Activated CD8-positive, alpha-beta T cell treated with anti-CD3 and anti-CD28 coated beads, Interleukin-2, amount 10 ng/mL, durations not matched to agents 7 days and 5 days (primary cell): ENCODE measurements at regions not wholly inside any gene's neighbourhood (a gene's known extent, or its start where the extent isn't known, plus 50 kb on each side); places are given as distances from the start of the nearest gene placed in this dataset.

ENCODE experiments used
- ATAC-seq: fragments of 150-1000 bp; cut with Tn5 transposase; one replicate; pipeline ENCODE4 v1.10.0; 2021; ENCODE audit warnings: moderate library complexity
- CTCF ChIA-PET: fragments of 350-600 bp; sonication (Branson Sonifier 250); formaldehyde crosslinking; loops from one replicate; lab custom pipeline; 2021; ENCODE audit warnings: antibody characterized with exemption; lab: Charles Lee
- POLR2A ChIA-PET: fragments of 350-600 bp; sonication (Branson Sonifier 250); formaldehyde crosslinking; loops from one replicate; lab custom pipeline; 2021; ENCODE audit warnings: antibody characterized with exemption; lab: Charles Lee
- DNase-seq: peaks from one replicate; pipeline ENCODE4 v3.0.0-alpha.2; 2020
- H3K27ac Mint-ChIP-seq: one replicate; pipeline ENCODE4 v1.8.0; 2021; ENCODE audit warnings: mild to moderate bottlenecking, mixed read lengths
- H3K27me3 Mint-ChIP-seq: one replicate; pipeline ENCODE4 v1.8.0; 2021; ENCODE audit warnings: low read depth, mixed read lengths
- H3K36me3 Mint-ChIP-seq: one replicate; pipeline ENCODE4 v1.8.0; 2021; ENCODE audit warnings: low read depth, mixed read lengths
- H3K4me1 Mint-ChIP-seq: one replicate; pipeline ENCODE4 v1.8.0; 2021; ENCODE audit warnings: low read depth, mixed read lengths
- H3K4me3 Mint-ChIP-seq: one replicate; pipeline ENCODE4 v1.8.0; 2021; ENCODE audit warnings: mild to moderate bottlenecking, mixed read lengths
- H3K9me3 Mint-ChIP-seq: one replicate; pipeline ENCODE4 v1.8.0; 2022; ENCODE audit warnings: mixed read lengths; ENCODE audit not compliant: insufficient read depth

- ChIA-PET POLR2A (no interaction called here), CTCF (no interaction called here)
- DNase-seq = no peak
- H3K27me3 Mint-ChIP-seq = no peaks in the 10 kb centered on the region
- H3K9me3 Mint-ChIP-seq = peaks cover 8% of the 10 kb centered on the region
- no peak for ATAC-seq
- H3K27ac Mint-ChIP-seq = no peak overlapping the region
- H3K4me1 Mint-ChIP-seq = no peaks in the 10 kb centered on the region
- H3K4me3 Mint-ChIP-seq = no peak overlapping the region
- H3K36me3 Mint-ChIP-seq = no peaks in the 10 kb centered on the region
These were observed 140.6 kb downstream of the AASDHPPT start for GRCh38 chr11:106218106-106218505.

- DNase-seq (no peak), ATAC-seq (no peak)
- no peak overlapping the region for H3K27ac Mint-ChIP-seq
- H3K27me3 Mint-ChIP-seq = no peaks in the 10 kb centered on the region
- H3K4me3 Mint-ChIP-seq = no peak overlapping the region
- ChIA-PET CTCF (no interaction called here), POLR2A (no interaction called here)
- H3K4me1 Mint-ChIP-seq = no peaks in the 10 kb centered on the region
- no peaks in the 10 kb centered on the region for H3K36me3 Mint-ChIP-seq
- H3K9me3 Mint-ChIP-seq = peaks cover 12% of the 10 kb centered on the region
These were observed 145.2 kb downstream of the AASDHPPT start for GRCh38 chr11:106222626-106223025.

GRCh38 chr11:106224172-106224571, 146.7 kb downstream of the AASDHPPT start:
- Mint-ChIP-seq H3K27me3 (no peaks in the 10 kb centered on the region), H3K9me3 (peaks cover 9% of the 10 kb centered on the region), H3K36me3 (no peaks in the 10 kb centered on the region), H3K4me3 (no peak overlapping the region), H3K27ac (no peak overlapping the region), H3K4me1 (no peaks in the 10 kb centered on the region)
- CTCF ChIA-PET = no interaction called here
- no peak for DNase-seq
- no peak for ATAC-seq
- POLR2A ChIA-PET = interaction anchor here (0.6 kb wide), 1 partner anchor 943 kb away, joined by 5 read pairs; no protein-coding TSS in a partner anchor

DNA sequence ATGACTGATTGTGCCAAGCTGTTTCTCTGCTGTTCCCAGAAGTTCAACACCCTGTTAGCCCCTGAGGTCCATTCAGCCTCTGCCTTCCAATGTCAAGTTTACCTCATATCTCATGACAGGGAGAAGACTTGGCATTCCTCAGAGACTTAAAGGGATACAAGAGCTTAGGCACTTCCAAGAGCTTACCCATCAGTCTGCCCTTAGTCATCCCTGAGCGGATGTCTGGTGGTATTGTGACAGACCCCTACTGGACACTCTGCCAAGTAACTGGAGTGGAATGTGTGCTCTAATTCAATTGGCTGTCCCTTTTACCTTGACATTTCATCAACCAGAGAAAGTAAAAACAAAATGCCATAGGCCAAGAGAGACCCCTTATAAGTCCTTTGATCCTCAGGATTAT, 151.5 kb downstream of the AASDHPPT start:
- H3K27ac Mint-ChIP-seq = no peak overlapping the region
- no peaks in the 10 kb centered on the region for H3K4me1 Mint-ChIP-seq
- ChIA-PET CTCF (no interaction called here), POLR2A (no interaction called here)
- no peaks in the 10 kb centered on the region for H3K27me3 Mint-ChIP-seq
- no peak overlapping the region for H3K4me3 Mint-ChIP-seq
- no peaks in the 10 kb centered on the region for H3K36me3 Mint-ChIP-seq
- ATAC-seq (no peak), DNase-seq (no peak)
- H3K9me3 Mint-ChIP-seq = peaks cover 4% of the 10 kb centered on the region

DNA sequence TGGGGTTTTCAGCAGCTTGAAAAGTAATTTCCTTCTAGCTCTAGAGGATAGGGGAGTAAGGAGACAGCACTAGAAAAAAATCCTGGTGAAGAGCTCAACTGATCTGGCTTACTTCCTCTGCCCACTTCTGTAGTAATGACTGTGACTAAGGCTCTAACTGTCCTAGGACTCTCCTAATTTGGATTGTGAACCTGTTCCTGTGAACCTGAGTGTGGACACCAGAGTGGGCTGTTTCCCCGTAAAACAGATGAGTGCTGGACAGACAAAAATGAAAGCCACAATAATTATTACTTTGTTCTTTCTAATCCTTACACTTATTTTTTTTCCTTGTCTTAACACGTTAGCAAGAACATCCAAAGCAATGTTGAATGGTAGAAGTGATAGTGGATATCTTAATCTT, 154.1 kb downstream of the AASDHPPT start:
- Mint-ChIP-seq H3K4me3 (no peak overlapping the region), H3K27ac (no peak overlapping the region), H3K36me3 (no peaks in the 10 kb centered on the region), H3K27me3 (no peaks in the 10 kb centered on the region), H3K4me1 (no peaks in the 10 kb centered on the region), H3K9me3 (no peaks in the 10 kb centered on the region)
- no peak for ATAC-seq
- ChIA-PET POLR2A (no interaction called here), CTCF (no interaction called here)
- no peak for DNase-seq

DNA sequence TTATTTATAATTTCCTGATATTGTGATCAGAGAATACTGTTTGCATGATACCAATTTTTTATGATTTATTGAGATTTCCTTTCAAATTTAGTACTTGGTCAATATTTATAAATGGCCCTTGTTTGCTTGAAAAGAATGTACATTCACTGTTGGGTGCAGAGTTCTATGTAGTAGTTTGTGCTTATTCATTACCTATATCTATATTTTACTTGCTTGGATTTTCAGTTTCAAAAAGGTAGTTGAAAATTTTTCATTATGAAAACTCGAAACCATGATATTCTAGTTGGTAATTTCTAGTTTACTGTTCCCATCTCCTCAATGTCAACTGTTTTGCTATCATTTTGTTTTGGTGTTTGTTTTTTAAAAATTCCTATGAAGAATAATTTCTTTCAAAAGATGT, 155.7 kb downstream of the AASDHPPT start:
- DNase-seq = no peak
- ChIA-PET POLR2A (no interaction called here), CTCF (no interaction called here)
- Mint-ChIP-seq H3K4me3 (no peak overlapping the region), H3K27ac (no peak overlapping the region), H3K9me3 (no peaks in the 10 kb centered on the region), H3K4me1 (no peaks in the 10 kb centered on the region), H3K27me3 (no peaks in the 10 kb centered on the region), H3K36me3 (no peaks in the 10 kb centered on the region)
- ATAC-seq = no peak

DNA sequence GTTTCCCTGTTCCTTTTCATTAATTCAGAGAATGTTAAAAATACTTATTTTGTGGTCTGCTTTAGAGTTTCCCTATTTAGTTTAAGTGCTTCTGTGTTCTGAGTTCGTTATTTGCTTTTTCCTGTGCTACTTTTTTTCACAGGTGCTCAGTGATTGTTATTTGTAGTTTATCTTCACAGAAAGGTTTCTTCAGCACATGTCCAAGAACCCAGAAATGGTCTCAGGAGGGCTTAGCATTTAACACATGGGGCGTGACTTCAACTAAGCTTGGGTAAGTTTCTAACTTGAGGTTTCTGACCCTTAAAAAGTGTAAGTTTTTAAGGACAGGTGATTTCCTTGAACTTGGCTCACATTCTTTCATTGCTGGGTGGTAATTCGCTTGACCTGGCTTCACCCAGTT, 157.3 kb downstream of the AASDHPPT start:
- Mint-ChIP-seq H3K4me1 (no peaks in the 10 kb centered on the region), H3K27ac (no peak overlapping the region), H3K4me3 (no peak overlapping the region), H3K9me3 (no peaks in the 10 kb centered on the region), H3K27me3 (no peaks in the 10 kb centered on the region), H3K36me3 (no peaks in the 10 kb centered on the region)
- POLR2A ChIA-PET = no interaction called here
- CTCF ChIA-PET = no interaction called here
- DNase-seq (no peak), ATAC-seq (no peak)

DNA sequence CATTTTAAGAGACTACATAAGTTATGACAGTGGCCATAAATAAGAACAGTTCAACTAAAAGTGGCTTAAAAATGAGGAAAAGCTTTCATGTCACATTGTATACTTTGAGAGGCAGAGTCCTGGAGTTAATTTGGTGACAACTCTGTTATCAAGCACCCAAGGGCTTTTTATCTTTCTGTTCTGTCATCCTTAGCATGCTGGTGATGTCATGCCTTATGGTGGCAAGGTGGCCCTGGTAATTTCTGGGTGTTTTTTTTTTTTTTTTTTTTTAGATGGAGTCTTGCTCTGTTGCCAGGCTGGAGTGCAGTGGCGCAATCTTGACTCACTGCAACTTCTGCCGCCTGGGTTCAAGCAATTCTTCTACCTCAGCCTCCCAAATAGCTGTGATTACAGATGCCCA, 158.8 kb downstream of the AASDHPPT start:
- no peak overlapping the region for H3K27ac Mint-ChIP-seq
- ChIA-PET CTCF (no interaction called here), POLR2A (no interaction called here)
- no peaks in the 10 kb centered on the region for H3K4me1 Mint-ChIP-seq
- H3K36me3 Mint-ChIP-seq = no peaks in the 10 kb centered on the region
- no peak overlapping the region for H3K4me3 Mint-ChIP-seq
- H3K9me3 Mint-ChIP-seq = no peaks in the 10 kb centered on the region
- ATAC-seq (no peak), DNase-seq (no peak)
- no peaks in the 10 kb centered on the region for H3K27me3 Mint-ChIP-seq

GRCh38 chr11:106238704-106239360, 161.4 kb downstream of the AASDHPPT start:
- POLR2A ChIA-PET = no interaction called here
- DNase-seq = no peak

GRCh38 chr11:106241601-106242257, 164.3 kb downstream of the AASDHPPT start:
- Mint-ChIP-seq H3K9me3 (no peaks in the 10 kb centered on the region), H3K27ac (no peak overlapping the region), H3K4me3 (no peak overlapping the region), H3K4me1 (no peaks in the 10 kb centered on the region), H3K27me3 (no peaks in the 10 kb centered on the region), H3K36me3 (no peaks in the 10 kb centered on the region)
- DNase-seq (no peak), ATAC-seq (no peak)
- POLR2A ChIA-PET = no interaction called here
- CTCF ChIA-PET = no interaction called here

More at GRCh38 chr11:106238704-106239360, 161.4 kb downstream of the AASDHPPT start:
- Mint-ChIP-seq H3K4me3 (no peak overlapping the region), H3K27me3 (no peaks in the 10 kb centered on the region), H3K27ac (no peak overlapping the region), H3K9me3 (no peaks in the 10 kb centered on the region), H3K4me1 (no peaks in the 10 kb centered on the region), H3K36me3 (no peaks in the 10 kb centered on the region)
- no peak for ATAC-seq
- CTCF ChIA-PET = no interaction called here

- ChIA-PET CTCF (no interaction called here), POLR2A (no interaction called here)
- H3K27ac Mint-ChIP-seq = no peak overlapping the region
- no peaks in the 10 kb centered on the region for H3K9me3 Mint-ChIP-seq
- H3K27me3 Mint-ChIP-seq = no peaks in the 10 kb centered on the region
- H3K36me3 Mint-ChIP-seq = no peaks in the 10 kb centered on the region
- no peak for ATAC-seq
- DNase-seq = no peak
- H3K4me1 Mint-ChIP-seq = no peaks in the 10 kb centered on the region
- H3K4me3 Mint-ChIP-seq = no peak overlapping the region
These were observed 165.4 kb downstream of the AASDHPPT start for GRCh38 chr11:106242718-106243415.

GRCh38 chr11:106246495-106246894, 169.0 kb downstream of the AASDHPPT start:
- no peaks in the 10 kb centered on the region for H3K36me3 Mint-ChIP-seq
- no peaks in the 10 kb centered on the region for H3K9me3 Mint-ChIP-seq
- POLR2A ChIA-PET = no interaction called here
- CTCF ChIA-PET = no interaction called here
- no peak for ATAC-seq
- H3K27me3 Mint-ChIP-seq = no peaks in the 10 kb centered on the region
- no peak overlapping the region for H3K27ac Mint-ChIP-seq
- no peaks in the 10 kb centered on the region for H3K4me1 Mint-ChIP-seq
- no peak overlapping the region for H3K4me3 Mint-ChIP-seq
- no peak for DNase-seq
